C4-2B (cell line): ENCODE measurements at regions not wholly inside any gene's neighbourhood (a gene's known extent, or its start where the extent isn't known, plus 50 kb on each side); places are given as distances from the start of the nearest gene placed in this dataset.

Experiments used
- ZFX ChIP-seq: fragments of 450-650 bp; IDR thresholded peaks from 2 replicates; pipeline ENCODE4 v1.6.1; 2017
- TF ChIP-seq, protein P1 (sequence below): fragments of 450-650 bp; conservative IDR thresholded peaks from 2 replicates; pipeline ENCODE4 v1.5.1; 2017; ENCODE audit warnings: mild to moderate bottlenecking

DNA sequence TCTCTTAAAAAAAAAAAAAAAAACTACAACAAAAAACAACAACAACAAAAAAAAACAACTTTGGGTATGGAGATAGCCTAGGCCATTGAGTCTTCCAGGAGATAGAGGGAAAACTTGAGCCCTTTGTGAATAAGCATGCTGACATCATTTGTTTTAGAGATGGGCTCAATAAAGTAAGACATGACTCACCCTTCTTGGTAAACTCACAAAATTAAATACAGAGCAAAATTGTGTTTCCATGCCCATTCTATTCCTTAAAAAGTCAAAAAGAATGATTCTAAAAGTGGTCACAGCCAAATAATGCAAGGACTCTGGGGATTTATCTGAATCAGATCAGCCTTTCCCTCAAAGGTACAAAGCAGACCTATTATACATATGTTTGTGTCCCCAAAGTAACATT, 117.4 kb downstream of the ETAA1 start:
- TF ChIP-seq, protein P1, sequence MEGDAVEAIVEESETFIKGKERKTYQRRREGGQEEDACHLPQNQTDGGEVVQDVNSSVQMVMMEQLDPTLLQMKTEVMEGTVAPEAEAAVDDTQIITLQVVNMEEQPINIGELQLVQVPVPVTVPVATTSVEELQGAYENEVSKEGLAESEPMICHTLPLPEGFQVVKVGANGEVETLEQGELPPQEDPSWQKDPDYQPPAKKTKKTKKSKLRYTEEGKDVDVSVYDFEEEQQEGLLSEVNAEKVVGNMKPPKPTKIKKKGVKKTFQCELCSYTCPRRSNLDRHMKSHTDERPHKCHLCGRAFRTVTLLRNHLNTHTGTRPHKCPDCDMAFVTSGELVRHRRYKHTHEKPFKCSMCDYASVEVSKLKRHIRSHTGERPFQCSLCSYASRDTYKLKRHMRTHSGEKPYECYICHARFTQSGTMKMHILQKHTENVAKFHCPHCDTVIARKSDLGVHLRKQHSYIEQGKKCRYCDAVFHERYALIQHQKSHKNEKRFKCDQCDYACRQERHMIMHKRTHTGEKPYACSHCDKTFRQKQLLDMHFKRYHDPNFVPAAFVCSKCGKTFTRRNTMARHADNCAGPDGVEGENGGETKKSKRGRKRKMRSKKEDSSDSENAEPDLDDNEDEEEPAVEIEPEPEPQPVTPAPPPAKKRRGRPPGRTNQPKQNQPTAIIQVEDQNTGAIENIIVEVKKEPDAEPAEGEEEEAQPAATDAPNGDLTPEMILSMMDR: no peak
- TF ChIP-seq ZFX: no peak
